SK-N-SH (cell line): ENCODE measurements at regions not wholly inside any gene's neighbourhood (a gene's known extent, or its start where the extent isn't known, plus 50 kb on each side); places are given as distances from the start of the nearest gene placed in this dataset.

Source experiments
- CTCF ChIA-PET: fragments of 300-600, 350-600 bp; formaldehyde crosslinking; extraction: SDS; loops from one replicate; lab custom pipeline; 2021; lab: Yijun Ruan, JAX
- POLR2A ChIA-PET: fragments of 350-600 bp; sonication (Branson Sonifier 250); formaldehyde crosslinking; extraction: SDS; loops from one replicate; lab custom pipeline; 2020; ENCODE audit warnings: antibody characterized with exemption, inconsistent platforms; lab: Yijun Ruan, JAX
- DNase-seq: peaks from one replicate; pipeline ENCODE4 v3.0.0; 2012
- H2AFZ ChIP-seq: fragments of 200-600 bp; sonication (generic); 2 replicates; pipeline ENCODE4 v1.8.1; 2016; ENCODE audit warnings: antibody characterized with exemption, mild to moderate bottlenecking, low read depth
- H3F3A ChIP-seq: fragments of 200-600 bp; sonication (generic); replicated peaks from 2 replicates; pipeline ENCODE3; 2016; ENCODE audit warnings: antibody characterized with exemption, mild to moderate bottlenecking; ENCODE audit not compliant: insufficient read depth
- H3K27ac ChIP-seq, 2 experiments: fragments of 200-500 bp in 1 of 2; fragments of 200-600 bp in 1 of 2; sonication (Bioruptor generic) in 1 of 2; sonication (generic), shearing (Covaris generic) in 1 of 2; 2 replicates each; pipeline versions ENCODE4 v1.5.1 to v1.6.1; 2014 to 2016; ENCODE audit warnings: low read depth in 2 of 2, inconsistent platforms in 1 of 2, low read length in 1 of 2, mild to moderate bottlenecking in 1 of 2, mixed read lengths in 1 of 2
- H3K27me3 ChIP-seq: fragments of 200-600 bp; sonication (generic), shearing (Covaris generic); 2 replicates; pipeline ENCODE4 v1.6.1; 2016; ENCODE audit warnings: mixed run types; ENCODE audit not compliant: insufficient read depth
- H3K36me3 ChIP-seq, 2 experiments: fragments of 200-500 bp in 1 of 2; fragments of 200-600 bp in 1 of 2; sonication (Bioruptor generic) in 1 of 2; sonication (generic) in 1 of 2; replicated peaks in 1 of 2; 2 replicates each; pipeline versions ENCODE3 to v1.5.1; 2014 to 2016; ENCODE audit warnings: low read length in 1 of 2, mild to moderate bottlenecking in 1 of 2; ENCODE audit not compliant: insufficient read depth in 2 of 2, control insufficient read depth in 1 of 2
- H3K4me1 ChIP-seq, 2 experiments: fragments of 200-500 bp in 1 of 2; fragments of 200-600 bp in 1 of 2; sonication (Bioruptor generic) in 1 of 2; sonication (generic), shearing (Covaris generic) in 1 of 2; 2 replicates each; pipeline versions ENCODE4 v1.5.1 to v1.6.1; 2014 to 2016; ENCODE audit warnings: low read depth in 1 of 2, low read length in 1 of 2, mixed run types in 1 of 2; ENCODE audit not compliant: insufficient read depth in 2 of 2, control insufficient read depth in 1 of 2
- H3K4me2 ChIP-seq: fragments of 200-600 bp; sonication (generic), shearing (Covaris generic); 2 replicates; pipeline ENCODE4 v1.6.1; 2017; ENCODE audit warnings: mixed run types
- H3K4me3 ChIP-seq, 2 experiments: fragments of 200-500 bp in 1 of 2; fragments of 200-600 bp in 1 of 2; sonication (Bioruptor generic) in 1 of 2; sonication (generic), shearing (Covaris generic) in 1 of 2; 2 replicates each; pipeline versions ENCODE4 v1.5.1 to v1.8.1; 2014 to 2016; ENCODE audit warnings: low read depth in 2 of 2, inconsistent platforms in 1 of 2, low read length in 1 of 2, mild to moderate bottlenecking in 1 of 2, mixed read lengths in 1 of 2, moderate library complexity in 1 of 2
- H3K79me2 ChIP-seq: fragments of 200-600 bp; sonication (generic); 2 replicates; pipeline ENCODE4 v1.8.1; 2017; ENCODE audit warnings: mild to moderate bottlenecking; ENCODE audit not compliant: insufficient read depth
- H3K9ac ChIP-seq: fragments of 200-600 bp; sonication (generic); 2 replicates; pipeline ENCODE4 v1.6.1; 2017; ENCODE audit warnings: mixed run types
- H3K9me2 ChIP-seq: fragments of 200-600 bp; sonication (generic); 2 replicates; pipeline ENCODE4 v1.6.1; 2017; ENCODE audit warnings: mixed run types
- H3K9me3 ChIP-seq: fragments of 200-600 bp; sonication (generic); 2 replicates; pipeline ENCODE4 v1.6.1; 2017; ENCODE audit warnings: mixed run types, mild to moderate bottlenecking, moderate library complexity
- H4K20me1 ChIP-seq: fragments of 200-600 bp; sonication (generic); 2 replicates; pipeline ENCODE4 v1.6.1; 2017; ENCODE audit warnings: mild to moderate bottlenecking, mixed run types; ENCODE audit not compliant: insufficient read depth
- CHD2 ChIP-seq: fragments of 150-350 bp; IDR thresholded peaks from 2 replicates; pipeline ENCODE4 v1.6.1; 2018; ENCODE audit warnings: low read length; ENCODE audit not compliant: partially characterized antibody
- ELF1 ChIP-seq: IDR thresholded peaks from 2 replicates; pipeline ENCODE4 v1.4.0; 2012
- EP300 ChIP-seq, 2 experiments: IDR thresholded peaks; 2 replicates each; pipeline versions ENCODE4 v1.4.0 to v1.6.1; 2012; ENCODE audit warnings: borderline replicate concordance in 1 of 2, low read depth in 1 of 2, low read length in 1 of 2
- FOSL2 ChIP-seq: IDR thresholded peaks from 2 replicates; pipeline ENCODE4 v1.4.0; 2012; ENCODE audit warnings: low read depth, mild to moderate bottlenecking, moderate library complexity, borderline replicate concordance
- FOXJ3 ChIP-seq: sonication (generic); formaldehyde crosslinking; IDR thresholded peaks from 2 replicates; pipeline ENCODE4 v1.5.1; 2020; ENCODE audit warnings: mild to moderate bottlenecking, missing genetic modification reagents
- GABPA ChIP-seq: IDR thresholded peaks from 2 replicates; pipeline ENCODE4 v1.4.0; 2012; ENCODE audit warnings: low read depth, mild to moderate bottlenecking
- GATA2 ChIP-seq: sonication (generic); formaldehyde crosslinking; IDR thresholded peaks from 2 replicates; pipeline ENCODE4 v1.5.0; 2020; ENCODE audit warnings: mild to moderate bottlenecking, missing genetic modification reagents
- JUND ChIP-seq: IDR thresholded peaks from 2 replicates; pipeline ENCODE4 v1.4.0; 2012
- RAD21 ChIP-seq: IDR thresholded peaks from 2 replicates; pipeline ENCODE4 v1.6.1; 2012; ENCODE audit warnings: mild to moderate bottlenecking, low read length
- RCOR1 ChIP-seq: fragments of 150-350 bp; IDR thresholded peaks from 2 replicates; pipeline ENCODE4 v1.6.1; 2017; ENCODE audit warnings: antibody characterized with exemption, low read length
- RXRA ChIP-seq: IDR thresholded peaks from 2 replicates; pipeline ENCODE4 v1.4.0; 2012; ENCODE audit warnings: low read depth, mild to moderate bottlenecking, borderline replicate concordance
- SIN3A ChIP-seq: IDR thresholded peaks from 2 replicates; pipeline ENCODE4 v1.6.1; 2012; ENCODE audit warnings: low read depth, mild to moderate bottlenecking, low read length, moderate library complexity, borderline replicate concordance
- TAF1 ChIP-seq: IDR thresholded peaks from 2 replicates; pipeline ENCODE4 v1.6.1; 2012; ENCODE audit warnings: low read depth, mild to moderate bottlenecking, low read length, moderate library complexity, borderline replicate concordance
- WGBS: methylation state at CpG from one replicate; pipeline ENCODE4 v1.1.6; 2017; ENCODE audit warnings: low lambda C conversion rate; 5-methylcytosine and 5-hydroxymethylcytosine counted together
- TF ChIP-seq, protein P1 (sequence below): IDR thresholded peaks from 2 replicates; pipeline ENCODE4 v1.4.0; 2012; ENCODE audit warnings: low read depth
- TF ChIP-seq, protein P2 (sequence below): IDR thresholded peaks from 2 replicates; pipeline ENCODE4 v1.6.1; 2012; ENCODE audit warnings: mild to moderate bottlenecking, low read depth, low read length, moderate library complexity
- TF ChIP-seq, protein P3 (sequence below): IDR thresholded peaks from 2 replicates; pipeline ENCODE4 v1.4.0; 2012; ENCODE audit warnings: low read depth, borderline replicate concordance
- TF ChIP-seq, protein P4 (sequence below): IDR thresholded peaks from 2 replicates; pipeline ENCODE4 v1.4.0; 2012; ENCODE audit warnings: low read depth, borderline replicate concordance

DNA sequence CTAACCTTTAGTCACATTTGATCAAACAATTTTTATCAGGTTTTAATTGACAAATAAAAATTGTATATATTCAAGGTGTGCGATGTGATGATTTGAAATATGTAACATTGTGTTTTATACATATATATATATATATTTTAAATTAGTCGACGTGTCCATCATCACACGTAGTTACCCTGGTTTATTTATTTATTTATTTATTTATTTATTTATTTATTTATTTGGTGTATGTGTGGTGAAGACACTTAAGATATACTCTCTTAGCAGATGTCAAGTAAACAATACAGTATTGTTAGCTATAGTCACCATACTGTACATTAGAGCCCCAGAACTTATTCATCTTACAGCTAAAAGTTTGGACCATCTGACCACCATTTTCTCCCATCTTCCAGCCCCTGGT is 224.9 kb upstream of the HHIP start:
- H3K4me1 ChIP-seq: no peaks in the 10 kb centered on the region
- no peak for DNase-seq
- no peak overlapping the region for H3K9ac ChIP-seq
- no peaks in the 10 kb centered on the region for H3K36me3 ChIP-seq
- no peak overlapping the region for H3K4me2 ChIP-seq
- no peaks in the 10 kb centered on the region for H3K79me2 ChIP-seq
- no peak overlapping the region for H3K4me3 ChIP-seq
- H3K9me2 ChIP-seq: no peaks in the 10 kb centered on the region
- POLR2A ChIA-PET: no interaction called here
- no peaks in the 10 kb centered on the region for H3K9me3 ChIP-seq
- CTCF ChIA-PET: no interaction called here
- no peaks in the 10 kb centered on the region for H3K27me3 ChIP-seq
- H4K20me1 ChIP-seq: no peaks in the 10 kb centered on the region
- no peak overlapping the region for H3K27ac ChIP-seq
- WGBS: 32% methylated on average over 4 of the region's 4 CpGs
- TF ChIP-seq ELF1 (no peak), RAD21 (no peak), TAF1 (no peak)
- H3F3A ChIP-seq: no peaks in the 10 kb centered on the region
- H2AFZ ChIP-seq: no peak overlapping the region

DNA sequence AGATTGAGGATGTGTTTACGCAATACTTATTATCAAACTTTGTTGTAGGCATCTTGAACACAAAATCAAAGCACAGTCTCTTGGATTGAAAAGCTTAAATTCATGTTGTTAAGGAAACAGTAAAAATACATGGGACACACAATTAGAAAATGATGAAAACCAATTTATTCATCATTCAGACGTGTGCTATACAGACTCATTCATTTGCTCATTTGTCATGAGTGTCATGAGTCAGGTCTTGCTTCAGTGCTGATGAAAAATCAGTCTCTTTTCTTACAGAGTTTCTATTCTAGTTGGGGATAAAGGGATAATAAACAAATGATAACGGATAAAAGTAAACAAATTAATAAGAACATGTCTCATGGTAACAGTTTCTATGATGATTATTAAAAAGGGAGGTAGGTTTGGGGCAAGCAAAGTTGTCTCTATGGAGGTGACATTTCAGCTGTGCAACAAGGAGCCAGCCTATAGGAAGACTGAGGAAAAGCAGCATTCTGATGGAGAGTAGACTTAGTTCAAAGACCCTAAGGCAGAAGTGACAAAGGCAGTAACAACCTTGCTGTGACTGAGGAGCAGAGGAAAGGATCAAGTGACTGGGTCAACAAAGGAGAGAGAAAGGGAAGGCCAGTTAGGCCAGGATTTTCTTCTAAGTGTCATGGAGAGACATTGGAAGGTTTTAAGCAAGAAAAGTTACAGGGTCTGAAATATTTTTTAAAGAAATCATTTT is 224.0 kb upstream of the HHIP start:
- ChIA-PET CTCF (no interaction called here), POLR2A (no interaction called here)
- 5% methylated on average over 3 of the region's 3 CpGs for WGBS

DNA sequence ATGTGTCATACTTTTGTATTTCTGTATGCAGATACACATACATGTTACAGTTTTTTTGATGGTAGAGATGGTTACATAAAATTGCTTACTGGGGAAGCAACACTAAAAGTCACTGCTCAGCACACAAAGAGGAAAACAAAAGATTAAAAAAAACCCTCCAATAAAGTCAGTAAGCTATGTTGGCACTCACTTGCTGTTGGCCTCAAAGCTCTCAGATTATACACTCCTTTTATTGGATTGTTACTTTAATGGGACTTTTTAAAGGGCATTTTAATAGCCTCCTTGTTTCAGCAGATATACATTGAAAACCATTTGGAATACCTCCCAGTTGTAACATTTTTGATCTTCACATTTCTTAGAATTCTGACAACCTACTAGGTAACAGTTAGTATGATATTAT is 222.0 kb upstream of the HHIP start:
- no peaks in the 10 kb centered on the region for H3K9me3 ChIP-seq
- no peaks in the 10 kb centered on the region for H3K4me1 ChIP-seq
- H4K20me1 ChIP-seq: no peaks in the 10 kb centered on the region
- H3F3A ChIP-seq: no peaks in the 10 kb centered on the region
- H3K9ac ChIP-seq: no peak overlapping the region
- no peak overlapping the region for H3K4me3 ChIP-seq
- no peaks in the 10 kb centered on the region for H3K36me3 ChIP-seq
- DNase-seq: no peak
- no peak overlapping the region for H2AFZ ChIP-seq
- no peaks in the 10 kb centered on the region for H3K9me2 ChIP-seq
- H3K4me2 ChIP-seq: no peak overlapping the region
- POLR2A ChIA-PET: no interaction called here
- CTCF ChIA-PET: no interaction called here
- H3K27me3 ChIP-seq: no peaks in the 10 kb centered on the region
- H3K79me2 ChIP-seq: no peaks in the 10 kb centered on the region
- H3K27ac ChIP-seq: no peak overlapping the region
- TF ChIP-seq SIN3A: no peak
- no peak for TF ChIP-seq CHD2
- no peak for TF ChIP-seq GABPA
- TF ChIP-seq ELF1: no peak
- TF ChIP-seq, protein P1, sequence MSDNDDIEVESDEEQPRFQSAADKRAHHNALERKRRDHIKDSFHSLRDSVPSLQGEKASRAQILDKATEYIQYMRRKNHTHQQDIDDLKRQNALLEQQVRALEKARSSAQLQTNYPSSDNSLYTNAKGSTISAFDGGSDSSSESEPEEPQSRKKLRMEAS: no peak
- TF ChIP-seq RXRA: no peak
- TF ChIP-seq EP300 (IDR thresholded peaks at IDR 0.05; ENCODE audit: borderline replicate concordance in 1 of 2, low read depth in 1 of 2, low read length in 1 of 2): no peak
- no peak for TF ChIP-seq FOSL2
- TF ChIP-seq, protein P2, sequence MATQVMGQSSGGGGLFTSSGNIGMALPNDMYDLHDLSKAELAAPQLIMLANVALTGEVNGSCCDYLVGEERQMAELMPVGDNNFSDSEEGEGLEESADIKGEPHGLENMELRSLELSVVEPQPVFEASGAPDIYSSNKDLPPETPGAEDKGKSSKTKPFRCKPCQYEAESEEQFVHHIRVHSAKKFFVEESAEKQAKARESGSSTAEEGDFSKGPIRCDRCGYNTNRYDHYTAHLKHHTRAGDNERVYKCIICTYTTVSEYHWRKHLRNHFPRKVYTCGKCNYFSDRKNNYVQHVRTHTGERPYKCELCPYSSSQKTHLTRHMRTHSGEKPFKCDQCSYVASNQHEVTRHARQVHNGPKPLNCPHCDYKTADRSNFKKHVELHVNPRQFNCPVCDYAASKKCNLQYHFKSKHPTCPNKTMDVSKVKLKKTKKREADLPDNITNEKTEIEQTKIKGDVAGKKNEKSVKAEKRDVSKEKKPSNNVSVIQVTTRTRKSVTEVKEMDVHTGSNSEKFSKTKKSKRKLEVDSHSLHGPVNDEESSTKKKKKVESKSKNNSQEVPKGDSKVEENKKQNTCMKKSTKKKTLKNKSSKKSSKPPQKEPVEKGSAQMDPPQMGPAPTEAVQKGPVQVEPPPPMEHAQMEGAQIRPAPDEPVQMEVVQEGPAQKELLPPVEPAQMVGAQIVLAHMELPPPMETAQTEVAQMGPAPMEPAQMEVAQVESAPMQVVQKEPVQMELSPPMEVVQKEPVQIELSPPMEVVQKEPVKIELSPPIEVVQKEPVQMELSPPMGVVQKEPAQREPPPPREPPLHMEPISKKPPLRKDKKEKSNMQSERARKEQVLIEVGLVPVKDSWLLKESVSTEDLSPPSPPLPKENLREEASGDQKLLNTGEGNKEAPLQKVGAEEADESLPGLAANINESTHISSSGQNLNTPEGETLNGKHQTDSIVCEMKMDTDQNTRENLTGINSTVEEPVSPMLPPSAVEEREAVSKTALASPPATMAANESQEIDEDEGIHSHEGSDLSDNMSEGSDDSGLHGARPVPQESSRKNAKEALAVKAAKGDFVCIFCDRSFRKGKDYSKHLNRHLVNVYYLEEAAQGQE: no peak
- TF ChIP-seq FOXJ3 (CRISPR knock-in tag): no peak
- TF ChIP-seq, protein P3, sequence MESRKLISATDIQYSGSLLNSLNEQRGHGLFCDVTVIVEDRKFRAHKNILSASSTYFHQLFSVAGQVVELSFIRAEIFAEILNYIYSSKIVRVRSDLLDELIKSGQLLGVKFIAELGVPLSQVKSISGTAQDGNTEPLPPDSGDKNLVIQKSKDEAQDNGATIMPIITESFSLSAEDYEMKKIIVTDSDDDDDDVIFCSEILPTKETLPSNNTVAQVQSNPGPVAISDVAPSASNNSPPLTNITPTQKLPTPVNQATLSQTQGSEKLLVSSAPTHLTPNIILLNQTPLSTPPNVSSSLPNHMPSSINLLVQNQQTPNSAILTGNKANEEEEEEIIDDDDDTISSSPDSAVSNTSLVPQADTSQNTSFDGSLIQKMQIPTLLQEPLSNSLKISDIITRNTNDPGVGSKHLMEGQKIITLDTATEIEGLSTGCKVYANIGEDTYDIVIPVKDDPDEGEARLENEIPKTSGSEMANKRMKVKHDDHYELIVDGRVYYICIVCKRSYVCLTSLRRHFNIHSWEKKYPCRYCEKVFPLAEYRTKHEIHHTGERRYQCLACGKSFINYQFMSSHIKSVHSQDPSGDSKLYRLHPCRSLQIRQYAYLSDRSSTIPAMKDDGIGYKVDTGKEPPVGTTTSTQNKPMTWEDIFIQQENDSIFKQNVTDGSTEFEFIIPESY: no peak
- no peak for TF ChIP-seq TAF1
- no peak for TF ChIP-seq JUND
- TF ChIP-seq, protein P4, sequence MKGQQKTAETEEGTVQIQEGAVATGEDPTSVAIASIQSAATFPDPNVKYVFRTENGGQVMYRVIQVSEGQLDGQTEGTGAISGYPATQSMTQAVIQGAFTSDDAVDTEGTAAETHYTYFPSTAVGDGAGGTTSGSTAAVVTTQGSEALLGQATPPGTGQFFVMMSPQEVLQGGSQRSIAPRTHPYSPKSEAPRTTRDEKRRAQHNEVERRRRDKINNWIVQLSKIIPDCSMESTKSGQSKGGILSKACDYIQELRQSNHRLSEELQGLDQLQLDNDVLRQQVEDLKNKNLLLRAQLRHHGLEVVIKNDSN: no peak

More for the DNA sequence above, 224.0 kb upstream of the HHIP start:
- Histone ChIP-seq H3K9me3 (no peaks in the 10 kb centered on the region), H3K27me3 (no peaks in the 10 kb centered on the region), H3K36me3 (no peaks in the 10 kb centered on the region), H3K9me2 (no peaks in the 10 kb centered on the region), H3K79me2 (no peaks in the 10 kb centered on the region), H3K4me1 (no peaks in the 10 kb centered on the region), H3K4me3 (no peak overlapping the region), H3K9ac (no peak overlapping the region), H3K27ac (no peak overlapping the region), H2AFZ (no peak overlapping the region), H3K4me2 (no peak overlapping the region), H3F3A (no peaks in the 10 kb centered on the region), H4K20me1 (no peaks in the 10 kb centered on the region)
- no peak for TF ChIP-seq GATA2 (CRISPR knock-in tag)
- TF ChIP-seq RCOR1: no peak
- no peak for TF ChIP-seq SIN3A
- DNase-seq: no peak
